ENCODE measurements at regions not wholly inside any gene's neighbourhood (a gene's known extent, or its start where the extent isn't known, plus 50 kb on each side); places are given as distances from the start of the nearest gene placed in this dataset.

DNA sequence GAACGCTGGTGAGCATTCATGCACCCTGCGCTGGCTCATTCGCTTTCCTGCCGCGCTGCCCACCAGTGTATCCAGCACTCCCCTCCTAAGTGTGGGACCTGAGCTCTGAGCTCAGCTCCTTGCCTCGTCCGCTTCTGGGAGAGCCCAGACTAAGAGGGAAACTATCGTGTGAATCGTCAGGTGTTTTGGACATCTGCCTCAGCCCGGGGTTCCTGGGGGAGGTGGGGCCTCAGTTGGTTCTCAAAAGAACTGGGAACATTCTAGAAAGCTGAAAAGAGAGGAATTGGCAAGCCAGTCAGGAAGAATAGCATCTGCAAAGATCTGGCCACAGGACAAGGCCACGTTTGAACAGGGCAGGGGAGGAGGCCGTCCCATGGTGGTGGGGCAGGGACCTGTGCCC, 205.4 kb upstream of the CIBAR2 start:
- TF ChIP-seq, protein P1, sequence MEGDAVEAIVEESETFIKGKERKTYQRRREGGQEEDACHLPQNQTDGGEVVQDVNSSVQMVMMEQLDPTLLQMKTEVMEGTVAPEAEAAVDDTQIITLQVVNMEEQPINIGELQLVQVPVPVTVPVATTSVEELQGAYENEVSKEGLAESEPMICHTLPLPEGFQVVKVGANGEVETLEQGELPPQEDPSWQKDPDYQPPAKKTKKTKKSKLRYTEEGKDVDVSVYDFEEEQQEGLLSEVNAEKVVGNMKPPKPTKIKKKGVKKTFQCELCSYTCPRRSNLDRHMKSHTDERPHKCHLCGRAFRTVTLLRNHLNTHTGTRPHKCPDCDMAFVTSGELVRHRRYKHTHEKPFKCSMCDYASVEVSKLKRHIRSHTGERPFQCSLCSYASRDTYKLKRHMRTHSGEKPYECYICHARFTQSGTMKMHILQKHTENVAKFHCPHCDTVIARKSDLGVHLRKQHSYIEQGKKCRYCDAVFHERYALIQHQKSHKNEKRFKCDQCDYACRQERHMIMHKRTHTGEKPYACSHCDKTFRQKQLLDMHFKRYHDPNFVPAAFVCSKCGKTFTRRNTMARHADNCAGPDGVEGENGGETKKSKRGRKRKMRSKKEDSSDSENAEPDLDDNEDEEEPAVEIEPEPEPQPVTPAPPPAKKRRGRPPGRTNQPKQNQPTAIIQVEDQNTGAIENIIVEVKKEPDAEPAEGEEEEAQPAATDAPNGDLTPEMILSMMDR (IDR thresholded peaks at IDR 0.05): no peak
- H3K4me3 Mint-ChIP-seq: no peak overlapping the region
- Histone ChIP-seq H3K36me3 (replicated peaks in 1 of 2; ENCODE audit: control insufficient read depth in 1 of 2, insufficient read depth in 2 of 2, low read length in 2 of 2) (no peaks in the 10 kb centered on the region), H3K79me2 (ENCODE audit: insufficient read depth, low read length) (no peaks in the 10 kb centered on the region), H3K27me3 (ENCODE audit: control insufficient read depth in 2 of 2, insufficient read depth in 2 of 2, low read length in 2 of 2) (peaks cover 0 to 2% of the 10 kb centered on the region in 2 donors), H3K9ac (ENCODE audit: insufficient read depth, low read length, poor library complexity, severe bottlenecking) (no peak overlapping the region), H3K4me1 (ENCODE audit: control insufficient read depth in 1 of 2, insufficient read depth in 2 of 2, low read length in 2 of 2) (no peaks in the 10 kb centered on the region), H3K9me3 (replicated peaks in 1 of 2; ENCODE audit: control insufficient read depth in 1 of 2, insufficient read depth in 1 of 2, low read length in 2 of 2) (no peaks in the 10 kb centered on the region), H3K27ac (ENCODE audit: low read depth in 1 of 2, low read length in 2 of 2) (no peak overlapping the region), H3K4me3 (replicated peaks in 1 of 3; ENCODE audit: low read depth in 2 of 3, low read length in 3 of 3) (no peak overlapping the region), H3K4me2 (replicated peaks; ENCODE audit: extremely low read depth, low read length, poor library complexity, severe bottlenecking) (no peak overlapping the region), H2AFZ (ENCODE audit: insufficient read depth, low read depth, low read length, poor library complexity, severe bottlenecking) (no peak overlapping the region), H4K20me1 (ENCODE audit: insufficient read depth, low read length) (no peaks in the 10 kb centered on the region)
- 88% methylated on average over 8 of the region's 12 CpGs for WGBS (ENCODE audit: insufficient coverage)
- no peak overlapping the region for H3K27ac Mint-ChIP-seq
- peaks cover 10 to 12% (median 11%) of the 10 kb centered on the region in 3 donors for H3K27me3 Mint-ChIP-seq (ENCODE audit: low read depth in 3 of 3)
- no peaks in the 10 kb centered on the region for H3K9me3 Mint-ChIP-seq
- no peaks in the 10 kb centered on the region for H3K36me3 Mint-ChIP-seq
- H3K4me1 Mint-ChIP-seq: peaks cover 6% of the 10 kb centered on the region
- no peak for DNase-seq
- intact Hi-C loops (cut with micrococcal nuclease): no loop called here

DNA sequence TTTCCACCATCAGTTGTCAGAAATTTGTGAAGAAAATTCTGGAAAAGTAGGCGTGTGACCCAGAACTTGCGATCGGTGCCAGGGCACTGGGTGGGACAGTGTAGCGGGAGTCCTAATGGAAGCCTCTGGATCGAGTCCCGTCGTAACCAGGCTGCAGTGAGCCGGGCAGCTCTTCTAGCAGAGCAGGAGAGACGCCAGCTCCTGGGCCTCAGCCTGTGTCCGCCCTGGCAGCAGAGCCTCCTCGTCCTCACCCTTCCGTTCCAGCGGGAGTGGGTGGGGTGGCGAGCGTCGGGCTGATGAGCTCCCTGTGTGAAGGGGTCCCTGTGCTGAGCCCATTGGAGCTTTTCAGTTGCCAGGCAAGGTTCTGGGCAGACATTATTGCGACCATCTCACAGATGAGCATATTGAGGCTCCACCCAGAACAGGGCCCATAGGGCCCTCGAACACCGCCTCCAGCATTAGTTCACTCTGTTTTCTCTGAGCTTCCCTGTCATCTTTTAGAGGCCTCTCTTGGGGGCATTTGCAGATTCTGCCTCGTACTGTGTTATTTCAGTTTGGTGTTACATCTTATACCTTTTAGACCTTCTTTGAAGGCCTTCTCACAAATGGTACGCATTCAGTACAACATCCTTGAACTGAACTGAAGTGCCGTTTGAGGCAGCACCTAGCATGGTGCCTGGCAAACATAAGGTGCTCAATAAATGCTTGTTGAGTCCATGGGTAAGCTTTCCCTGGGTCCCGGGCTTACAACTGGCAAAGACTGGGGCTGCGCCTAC, 207.1 kb upstream of the CIBAR2 start:
- no peaks in the 10 kb centered on the region for H3K36me3 ChIP-seq (replicated peaks in 1 of 2; ENCODE audit: control insufficient read depth in 1 of 2, insufficient read depth in 2 of 2, low read length in 2 of 2)
- Mint-ChIP-seq H3K9me3 (peaks cover 0 to 5% (median 4%) of the 10 kb centered on the region in 7 donors), H3K36me3 (no peaks in the 10 kb centered on the region), H3K4me1 (peaks cover 2% of the 10 kb centered on the region), H3K27ac (no peak overlapping the region), H3K4me3 (no peak overlapping the region), H3K27me3 (ENCODE audit: low read depth in 3 of 3) (peaks cover 2 to 15% (median 2%) of the 10 kb centered on the region in 3 donors)
- H4K20me1 ChIP-seq (ENCODE audit: insufficient read depth, low read length): no peaks in the 10 kb centered on the region
- no peaks in the 10 kb centered on the region for H3K27me3 ChIP-seq (ENCODE audit: control insufficient read depth in 2 of 2, insufficient read depth in 2 of 2, low read length in 2 of 2)
- no peak for DNase-seq
- H3K4me2 ChIP-seq (replicated peaks; ENCODE audit: extremely low read depth, low read length, poor library complexity, severe bottlenecking): no peak overlapping the region
- TF ChIP-seq, protein P1 (IDR thresholded peaks at IDR 0.05): no peak
- no peak overlapping the region for H3K9ac ChIP-seq (ENCODE audit: insufficient read depth, low read length, poor library complexity, severe bottlenecking)
- H3K79me2 ChIP-seq (ENCODE audit: insufficient read depth, low read length): no peaks in the 10 kb centered on the region
- intact Hi-C loops (cut with micrococcal nuclease): no loop called here
- H2AFZ ChIP-seq (ENCODE audit: insufficient read depth, low read depth, low read length, poor library complexity, severe bottlenecking): no peak overlapping the region
- WGBS (ENCODE audit: insufficient coverage): 97% methylated on average over 20 of the region's 24 CpGs
- no peak overlapping the region for H3K27ac ChIP-seq (ENCODE audit: low read depth in 1 of 2, low read length in 2 of 2)
- no peaks in the 10 kb centered on the region for H3K4me1 ChIP-seq (ENCODE audit: control insufficient read depth in 1 of 2, insufficient read depth in 2 of 2, low read length in 2 of 2)
- H3K9me3 ChIP-seq (replicated peaks in 1 of 2; ENCODE audit: control insufficient read depth in 1 of 2, insufficient read depth in 1 of 2, low read length in 2 of 2): no peaks in the 10 kb centered on the region
- no peak overlapping the region for H3K4me3 ChIP-seq (replicated peaks in 1 of 3; ENCODE audit: low read depth in 2 of 3, low read length in 3 of 3)

Data from CD14-positive monocyte (primary cell).